BLaER1 treated with 17β-estradiol and CSF1 and Interleukin-3, amounts not matched to agents 10 nM and 100 nM (cell line): ENCODE measurements at regions not wholly inside any gene's neighbourhood (a gene's known extent, or its start where the extent isn't known, plus 50 kb on each side); places are given as distances from the start of the nearest gene placed in this dataset.

ENCODE experiments used
- H3K27ac ChIP-seq, 11 experiments: shearing (Covaris generic); formaldehyde crosslinking; 2 replicates each; pipeline ENCODE4 v1.8.1; 2022
- H3K27me3 ChIP-seq, 11 experiments: shearing (Covaris generic); formaldehyde crosslinking; 2 replicates each; pipeline ENCODE4 v1.8.1; 2022
- H3K36me3 ChIP-seq, 11 experiments: shearing (Covaris generic); formaldehyde crosslinking; 2 replicates each; pipeline ENCODE4 v1.8.1; 2022
- H3K4me1 ChIP-seq, 10 experiments: shearing (Covaris generic); formaldehyde crosslinking; 2 replicates each; pipeline ENCODE4 v1.8.1; 2022
- H3K4me2 ChIP-seq, 11 experiments: shearing (Covaris generic); formaldehyde crosslinking; 2 replicates each; pipeline ENCODE4 v1.8.1; 2022
- H3K4me3 ChIP-seq, 10 experiments: shearing (Covaris generic); formaldehyde crosslinking; 2 replicates each; pipeline ENCODE4 v1.8.1; 2022
- H3K9ac ChIP-seq, 11 experiments: shearing (Covaris generic); formaldehyde crosslinking; 2 replicates each; pipeline ENCODE4 v1.8.1; 2022
- H3K9me3 ChIP-seq, 11 experiments: shearing (Covaris generic); formaldehyde crosslinking; replicated peaks in 1 of 11; 2 replicates each; pipeline ENCODE4 v1.8.1; 2022
- H4K20me1 ChIP-seq, 11 experiments: shearing (Covaris generic); formaldehyde crosslinking; 2 replicates each; pipeline ENCODE4 v1.8.1; 2022
- Cebpa-rat ChIP-seq, 11 experiments: shearing (Covaris generic); IDR thresholded peaks; 2 replicates each; pipeline ENCODE4 v1.8.1; 2022

DNA sequence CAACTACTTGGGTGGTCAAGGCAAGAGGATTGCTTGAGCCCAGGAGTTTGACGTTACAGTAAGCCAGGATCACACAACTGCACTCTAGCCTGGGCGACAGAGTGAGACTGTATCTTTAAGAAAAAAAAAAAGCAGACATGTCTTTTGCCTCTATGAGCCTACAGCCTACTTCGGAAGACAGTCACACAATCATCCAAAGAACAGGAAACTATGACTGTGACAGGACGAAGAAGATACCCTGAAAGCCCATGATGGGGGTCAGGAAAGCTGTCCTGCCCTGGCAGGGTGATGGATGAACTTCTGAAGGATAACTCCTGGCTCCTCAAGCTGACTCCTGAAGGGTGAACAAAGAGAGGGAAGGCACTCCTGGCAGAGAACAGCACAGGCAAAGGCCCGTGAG lies 251.7 kb upstream of the SIX2 start:
- Histone ChIP-seq H3K36me3 (no peaks in the 10 kb centered on the region), H3K4me2 (peak overlapping the region in 9 of 11 experiments; percentile 5 to 75 (median 56); a peak in 14 of 22 replicates), H3K4me1 (peaks cover 20 to 100% (median 81%) of the 10 kb centered on the region in 10 experiments), H3K9ac (no peak overlapping the region), H4K20me1 (no peaks in the 10 kb centered on the region), H3K27ac (no peak overlapping the region), H3K4me3 (no peak overlapping the region), H3K27me3 (no peaks in the 10 kb centered on the region), H3K9me3 (peaks cover 0 to 9% (median 6%) of the 10 kb centered on the region in 11 experiments; a peak in 9 of 22 replicates)
- no peak for TF ChIP-seq Cebpa-rat (IDR thresholded peaks at IDR 0.05)

DNA sequence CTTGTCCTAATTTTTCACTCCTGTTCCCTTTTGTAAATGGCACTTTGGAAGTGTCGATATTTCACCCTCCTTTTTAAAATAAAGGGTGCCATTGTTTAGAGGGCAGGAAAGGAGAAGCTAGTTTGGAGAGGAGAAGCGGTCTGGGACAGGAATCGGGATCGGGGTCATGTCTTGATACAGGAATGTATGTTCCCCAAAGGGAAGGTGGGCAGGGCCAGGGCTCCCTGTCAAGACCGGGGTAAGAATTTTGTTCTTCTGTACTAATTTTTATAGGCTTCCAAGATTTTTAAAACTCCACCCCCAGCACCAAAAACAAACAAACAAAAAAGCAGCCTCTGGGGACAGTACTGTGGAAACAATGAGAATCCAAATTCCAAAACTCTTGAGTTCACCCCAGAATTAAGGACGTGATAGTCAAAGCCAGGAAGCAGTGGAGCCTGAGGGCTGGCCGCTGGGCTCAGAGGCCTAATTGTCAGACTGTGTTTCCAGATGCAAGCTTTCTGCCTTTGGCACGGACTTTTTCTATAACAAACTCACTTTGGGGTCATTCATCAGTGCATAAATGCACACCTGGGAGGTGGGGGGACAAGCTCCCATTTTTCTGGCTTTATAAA lies 250.4 kb upstream of the SIX2 start:
- H3K4me3 ChIP-seq, result no peak overlapping the region
- peak overlapping the region in 5 of 11 experiments; percentile 3 to 83 (median 80); a peak in 6 of 22 replicates for H3K4me2 ChIP-seq
- TF ChIP-seq Cebpa-rat (IDR thresholded peaks at IDR 0.05), result no peak

GRCh38 chr2:45259138-45259537 lies 249.9 kb upstream of the SIX2 start:
- H3K4me3 ChIP-seq, result no peak overlapping the region
- H3K9ac ChIP-seq, result no peak overlapping the region
- TF ChIP-seq Cebpa-rat (IDR thresholded peaks at IDR 0.05), result no peak
- peak overlapping the region in 2 of 11 experiments; percentile 51 to 64; a peak in 1 of 22 replicates for H3K27ac ChIP-seq
- H3K27me3 ChIP-seq, result no peaks in the 10 kb centered on the region
- H3K4me1 ChIP-seq, result peaks cover 34 to 100% (median 84%) of the 10 kb centered on the region in 10 experiments
- H4K20me1 ChIP-seq, result no peaks in the 10 kb centered on the region
- H3K4me2 ChIP-seq, result peak overlapping the region in 8 of 11 experiments; percentile 43 to 83 (median 72); a peak in 15 of 22 replicates
- H3K36me3 ChIP-seq, result no peaks in the 10 kb centered on the region
- H3K9me3 ChIP-seq, result peaks cover 0 to 3% (median under 1%) of the 10 kb centered on the region in 11 experiments; a peak in 8 of 22 replicates

More for the DNA sequence above, 250.4 kb upstream of the SIX2 start:
- no peaks in the 10 kb centered on the region for H3K27me3 ChIP-seq
- H4K20me1 ChIP-seq, result no peaks in the 10 kb centered on the region
- H3K9ac ChIP-seq, result no peak overlapping the region
- H3K36me3 ChIP-seq, result no peaks in the 10 kb centered on the region
- peaks cover 0 to 8% (median 6%) of the 10 kb centered on the region in 11 experiments; a peak in 9 of 22 replicates for H3K9me3 ChIP-seq
- H3K27ac ChIP-seq, result no peak overlapping the region
- H3K4me1 ChIP-seq, result peaks cover 32 to 100% (median 89%) of the 10 kb centered on the region in 10 experiments

DNA sequence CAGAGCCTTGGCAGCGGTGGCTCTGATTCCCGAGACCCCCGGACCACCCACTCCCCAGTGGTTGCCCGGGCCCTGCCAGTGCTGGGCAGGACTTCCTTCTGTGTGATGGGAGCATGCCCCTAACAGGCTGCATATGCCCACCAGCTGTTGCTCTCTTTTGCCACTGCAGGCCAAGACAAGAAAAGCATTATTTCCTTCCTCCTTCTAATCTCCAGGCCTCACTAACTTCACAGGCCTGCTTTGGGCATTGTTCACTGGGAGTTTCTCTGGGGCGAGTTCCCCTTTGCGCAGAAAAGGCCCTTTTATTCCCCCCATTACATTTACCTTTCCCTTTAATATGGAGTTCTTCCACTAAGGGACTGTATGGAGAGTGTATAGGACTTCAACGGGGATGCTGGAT lies 249.1 kb upstream of the SIX2 start:
- no peaks in the 10 kb centered on the region for H3K36me3 ChIP-seq
- peak overlapping the region; percentile 16 to 83 (median 64); a peak in 20 of 22 replicates for H3K4me2 ChIP-seq
- peak overlapping the region in 6 of 11 experiments; percentile 5 to 64 (median 35); a peak in 7 of 22 replicates for H3K27ac ChIP-seq
- no peaks in the 10 kb centered on the region for H3K27me3 ChIP-seq
- H3K9ac ChIP-seq, result peak overlapping the region in 3 of 11 experiments; percentile 25 to 43 (median 35); a peak in 5 of 22 replicates
- TF ChIP-seq Cebpa-rat (IDR thresholded peaks at IDR 0.05), result no peak
- no peaks in the 10 kb centered on the region for H3K9me3 ChIP-seq
- H4K20me1 ChIP-seq, result no peaks in the 10 kb centered on the region
- no peak overlapping the region for H3K4me3 ChIP-seq
- peaks cover 34 to 97% (median 77%) of the 10 kb centered on the region in 10 experiments for H3K4me1 ChIP-seq

- Histone ChIP-seq H3K4me1 (peaks cover 29 to 92% (median 73%) of the 10 kb centered on the region in 10 experiments), H3K36me3 (no peaks in the 10 kb centered on the region), H3K27me3 (no peaks in the 10 kb centered on the region), H4K20me1 (no peaks in the 10 kb centered on the region), H3K9ac (peak overlapping the region in 3 of 11 experiments; percentile 25 to 43 (median 35); a peak in 5 of 22 replicates), H3K27ac (peak overlapping the region in 5 of 11 experiments; percentile 14 to 64 (median 46); a peak in 6 of 22 replicates), H3K4me3 (no peak overlapping the region), H3K4me2 (peak overlapping the region; percentile 16 to 83 (median 64); a peak in 20 of 22 replicates), H3K9me3 (no peaks in the 10 kb centered on the region)
- TF ChIP-seq Cebpa-rat (IDR thresholded peaks at IDR 0.05), result no peak
These were observed 248.6 kb upstream of the SIX2 start for GRCh38 chr2:45257820-45258219.

DNA sequence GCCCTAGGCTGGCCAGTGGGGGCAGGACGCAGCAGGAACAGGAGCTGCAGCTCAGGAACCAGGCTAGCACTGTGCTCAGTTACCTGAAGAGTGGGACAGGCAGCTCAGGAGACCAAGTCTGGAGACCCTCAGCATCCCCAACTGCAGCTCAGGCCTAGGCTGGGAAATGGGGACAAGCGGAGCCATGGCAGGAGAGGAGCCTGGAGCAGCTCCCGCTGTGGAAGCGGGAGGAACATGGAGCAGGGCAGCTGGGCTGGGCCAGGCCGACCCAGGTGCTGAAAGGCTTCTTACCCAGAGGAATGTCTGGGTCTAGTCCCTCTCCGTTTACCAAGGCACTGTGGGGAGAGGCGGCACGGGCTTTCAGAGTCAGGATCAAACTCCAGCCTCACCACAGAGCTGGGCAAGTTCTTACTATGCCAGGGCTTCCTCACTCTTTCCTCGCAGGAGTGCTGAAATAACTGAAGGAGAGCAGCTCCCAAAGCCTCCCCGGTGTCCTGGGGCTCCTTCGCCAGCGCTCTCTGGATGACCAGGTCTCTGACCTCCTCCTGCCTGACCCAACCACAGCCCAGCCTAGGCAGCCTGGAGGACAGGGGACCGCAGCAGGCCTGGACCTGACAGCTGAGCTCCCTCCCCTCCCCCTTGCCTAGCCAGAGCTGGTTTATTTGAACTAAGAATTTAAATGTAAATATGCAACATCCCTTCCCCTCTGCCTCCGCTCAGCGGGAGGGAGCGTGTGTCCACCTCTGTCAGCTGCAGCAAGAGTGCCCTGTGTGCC lies 247.8 kb upstream of the SIX2 start:
- peaks cover 28 to 84% (median 65%) of the 10 kb centered on the region in 10 experiments for H3K4me1 ChIP-seq
- no peaks in the 10 kb centered on the region for H3K27me3 ChIP-seq
- H3K9me3 ChIP-seq, result peaks cover under 1 to 2% (median 2%) of the 10 kb centered on the region in 11 experiments; a peak in 16 of 22 replicates
- peak overlapping the region in 4 of 11 experiments; percentile 6 to 58 (median 30); a peak in 5 of 22 replicates for H3K27ac ChIP-seq
- H3K36me3 ChIP-seq, result no peaks in the 10 kb centered on the region
- H3K4me3 ChIP-seq, result no peak overlapping the region
- peak overlapping the region in 9 of 11 experiments; percentile 17 to 83 (median 69); a peak in 17 of 22 replicates for H3K4me2 ChIP-seq
- no peak for TF ChIP-seq Cebpa-rat (IDR thresholded peaks at IDR 0.05)
- H3K9ac ChIP-seq, result peak overlapping the region in 2 of 11 experiments; percentile 16 to 25; a peak in 2 of 22 replicates
- no peaks in the 10 kb centered on the region for H4K20me1 ChIP-seq

DNA sequence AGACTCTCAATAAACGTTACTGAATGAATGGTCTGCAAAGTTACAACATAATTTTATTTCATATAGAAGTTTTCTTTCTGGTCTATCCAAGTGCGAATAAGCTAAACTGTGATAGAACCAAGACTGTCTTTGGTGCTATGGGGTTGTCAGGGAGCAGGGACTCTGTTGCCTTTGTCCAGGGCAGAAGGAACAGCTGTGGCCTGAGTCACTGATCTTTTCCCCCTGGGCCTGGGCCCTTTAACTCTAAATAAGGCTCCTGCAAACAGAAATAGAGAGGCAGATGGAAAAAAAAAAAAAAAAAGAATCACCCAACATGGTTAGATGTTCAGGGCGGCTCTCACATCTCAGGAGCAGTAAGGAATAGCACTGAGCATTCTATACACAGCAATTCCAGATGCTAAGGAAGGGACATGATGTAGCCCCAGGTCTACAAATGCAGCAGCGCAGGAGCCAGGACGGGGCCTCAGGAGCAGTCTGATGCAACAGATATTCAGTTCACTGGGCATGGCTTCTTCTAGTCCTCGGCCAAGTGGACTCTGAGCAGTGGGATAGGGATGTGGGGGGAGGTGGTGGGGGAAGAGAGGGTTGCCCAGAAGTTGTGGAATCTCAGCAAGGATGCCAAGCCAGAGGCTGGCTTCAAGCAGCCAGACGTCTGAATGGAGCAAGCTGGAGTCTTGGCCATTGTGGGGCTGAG lies 247.1 kb upstream of the SIX2 start:
- Histone ChIP-seq H3K4me2 (peak overlapping the region in 9 of 11 experiments; percentile 43 to 83 (median 69); a peak in 18 of 22 replicates), H4K20me1 (no peaks in the 10 kb centered on the region), H3K4me3 (no peak overlapping the region), H3K9me3 (peaks cover 8 to 10% (median 9%) of the 10 kb centered on the region in 11 experiments; a peak in 20 of 22 replicates), H3K27ac (peak overlapping the region in 4 of 11 experiments; percentile 6 to 58 (median 30); a peak in 3 of 22 replicates), H3K4me1 (peaks cover 23 to 77% (median 58%) of the 10 kb centered on the region in 10 experiments), H3K9ac (0 out of 22 replicates have a peak overlapping the region, but pooled peaks of 1 of the 11 experiments have one; percentile 25), H3K27me3 (no peaks in the 10 kb centered on the region), H3K36me3 (no peaks in the 10 kb centered on the region)
- TF ChIP-seq Cebpa-rat (IDR thresholded peaks at IDR 0.05), result no peak

GRCh38 chr2:45255563-45255962 lies 246.3 kb upstream of the SIX2 start:
- H3K4me3 ChIP-seq, result no peak overlapping the region
- H4K20me1 ChIP-seq, result no peaks in the 10 kb centered on the region
- no peaks in the 10 kb centered on the region for H3K27me3 ChIP-seq
- H3K9ac ChIP-seq, result no peak overlapping the region
- peak overlapping the region; percentile 34 to 83 (median 64); a peak in 21 of 22 replicates for H3K4me2 ChIP-seq
- no peaks in the 10 kb centered on the region for H3K36me3 ChIP-seq
- TF ChIP-seq Cebpa-rat (IDR thresholded peaks at IDR 0.05), result no peak
- H3K27ac ChIP-seq, result no peak overlapping the region
- H3K4me1 ChIP-seq, result peaks cover 23 to 75% (median 55%) of the 10 kb centered on the region in 10 experiments
- H3K9me3 ChIP-seq, result peaks cover 15 to 17% (median 16%) of the 10 kb centered on the region in 11 experiments; a peak in 21 of 22 replicates
